Gastrocnemius medialis (tissue), 4 donors: ENCODE measurements at regions not wholly inside any gene's neighbourhood (a gene's known extent, or its start where the extent isn't known, plus 50 kb on each side); places are given as distances from the start of the nearest gene placed in this dataset.

Experiments
- ATAC-seq, 2 donors: fragments of 150-250 bp; one replicate each; pipeline ENCODE4 v1.9.1; 2016
- DNase-seq, 2 donors: peaks; one replicate each; pipeline ENCODE4 v3.0.0-alpha.2; 2019
- H3K27ac ChIP-seq, 4 donors: fragments of 200-600 bp; sonication (generic); 1 replicate in 1 of 4; 2 replicates in 3 of 4; pipeline ENCODE4 v1.5.1; 2016 to 2018; ENCODE audit warnings: mild to moderate bottlenecking in 2 of 4, moderate library complexity in 1 of 4
- H3K27me3 ChIP-seq, 3 donors: fragments of 200-600 bp; sonication (generic) in 2 of 3; 1 replicate in 1 of 3; 2 replicates in 2 of 3; pipeline versions ENCODE4 v1.5.1 to v1.6.0; 2016 to 2019; ENCODE audit warnings: mild to moderate bottlenecking in 1 of 3, moderate library complexity in 1 of 3
- H3K36me3 ChIP-seq, 2 donors: fragments of 200-600 bp; sonication (generic) in 1 of 2; one replicate each; pipeline ENCODE4 v1.5.1; 2017 to 2018
- H3K4me1 ChIP-seq, 2 donors: fragments of 200-600 bp; sonication (generic) in 1 of 2; one replicate each; pipeline ENCODE4 v1.5.1; 2016 to 2017; ENCODE audit warnings: mild to moderate bottlenecking in 2 of 2
- H3K4me3 ChIP-seq, 4 donors: fragments of 200-600 bp; sonication (generic) in 3 of 4; 1 replicate in 1 of 4; 2 replicates in 3 of 4; pipeline ENCODE4 v1.5.1; 2016 to 2019; ENCODE audit warnings: mild to moderate bottlenecking in 2 of 4
- H3K9me3 ChIP-seq, 3 donors: fragments of 200-600 bp; sonication (generic) in 2 of 3; 1 replicate in 1 of 3; 2 replicates in 2 of 3; pipeline ENCODE4 v1.5.1; 2016 to 2019
- POLR2A ChIP-seq, 2 donors: fragments of 450-650 bp; IDR thresholded peaks; one replicate each; pipeline ENCODE4 v1.6.1; 2017; ENCODE audit warnings: antibody characterized with exemption in 2 of 2, mild to moderate bottlenecking in 2 of 2, moderate library complexity in 2 of 2
- in situ Hi-C, 4 donors: fragments of 200-750 bp; cut with MboI; loops; one replicate each; pipeline versions ENCODE4 v1.15.0 to v1.8.0; 2017; ENCODE audit warnings: low sequenced_read_pairs in 4 of 4
- intact Hi-C: fragments of 100-400 bp; cut with DNase I; formaldehyde crosslinking; loops from one replicate; pipeline ENCODE4 v1.15.1; 2023; ENCODE audit warnings: low total_unique reads
- TF ChIP-seq, protein P1 (sequence below), 5 experiments: fragments of 450-650 bp in 3 of 5; fragments of 200-600 bp in 2 of 5; sonication (generic) in 2 of 5; IDR thresholded peaks in 4 of 5; conservative IDR thresholded peaks in 1 of 5; 1 replicate in 4 of 5; 2 replicates in 1 of 5; pipeline ENCODE4 v1.5.1; 2016 to 2019; ENCODE audit warnings: antibody characterized with exemption in 5 of 5, mild to moderate bottlenecking in 3 of 5, moderate library complexity in 3 of 5

DNA sequence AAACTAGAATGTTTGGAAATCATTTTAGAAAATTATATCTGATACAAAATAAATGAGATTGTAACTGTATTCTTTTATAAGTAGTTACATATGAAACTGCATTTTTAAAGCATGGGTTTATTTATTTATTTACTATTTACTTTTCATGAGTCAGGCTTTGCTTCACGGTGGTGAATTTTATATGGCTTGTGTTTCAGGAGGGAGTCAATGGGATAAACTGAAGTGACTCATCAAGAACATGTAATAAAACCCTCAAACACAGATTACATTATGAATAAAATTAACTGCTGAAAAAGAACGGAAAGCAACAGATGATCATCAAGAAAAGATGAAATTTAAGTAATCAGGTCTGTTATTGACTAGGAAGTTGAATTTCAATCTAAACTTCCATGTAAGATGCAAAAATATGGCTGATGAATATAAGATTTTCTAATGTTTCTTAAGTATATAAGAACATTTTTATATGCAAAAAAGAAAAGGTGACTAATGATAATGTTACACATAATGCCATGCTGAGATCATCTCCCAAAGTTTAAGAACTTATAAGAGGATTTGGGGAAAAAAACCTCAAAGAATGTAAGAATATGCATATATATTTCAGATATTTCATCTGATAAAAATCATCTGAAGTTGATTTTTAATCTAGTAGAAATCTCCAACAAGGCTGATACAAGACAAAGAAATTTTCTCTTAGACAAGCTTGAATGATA lies 383.6 kb downstream of the SLITRK1 start:
- ATAC-seq (no peak), DNase-seq (no peak)
- no peak overlapping the region for H3K4me3 ChIP-seq
- no peaks in the 10 kb centered on the region for H3K36me3 ChIP-seq
- H3K27me3 ChIP-seq, result no peaks in the 10 kb centered on the region
- intact Hi-C loops (no loop called here), in situ Hi-C loops (no loop called here)
- H3K27ac ChIP-seq, result no peak overlapping the region
- H3K9me3 ChIP-seq, result no peaks in the 10 kb centered on the region
- no peaks in the 10 kb centered on the region for H3K4me1 ChIP-seq
- TF ChIP-seq POLR2A (IDR thresholded peaks at IDR 0.05), result no peak
- TF ChIP-seq, protein P1, sequence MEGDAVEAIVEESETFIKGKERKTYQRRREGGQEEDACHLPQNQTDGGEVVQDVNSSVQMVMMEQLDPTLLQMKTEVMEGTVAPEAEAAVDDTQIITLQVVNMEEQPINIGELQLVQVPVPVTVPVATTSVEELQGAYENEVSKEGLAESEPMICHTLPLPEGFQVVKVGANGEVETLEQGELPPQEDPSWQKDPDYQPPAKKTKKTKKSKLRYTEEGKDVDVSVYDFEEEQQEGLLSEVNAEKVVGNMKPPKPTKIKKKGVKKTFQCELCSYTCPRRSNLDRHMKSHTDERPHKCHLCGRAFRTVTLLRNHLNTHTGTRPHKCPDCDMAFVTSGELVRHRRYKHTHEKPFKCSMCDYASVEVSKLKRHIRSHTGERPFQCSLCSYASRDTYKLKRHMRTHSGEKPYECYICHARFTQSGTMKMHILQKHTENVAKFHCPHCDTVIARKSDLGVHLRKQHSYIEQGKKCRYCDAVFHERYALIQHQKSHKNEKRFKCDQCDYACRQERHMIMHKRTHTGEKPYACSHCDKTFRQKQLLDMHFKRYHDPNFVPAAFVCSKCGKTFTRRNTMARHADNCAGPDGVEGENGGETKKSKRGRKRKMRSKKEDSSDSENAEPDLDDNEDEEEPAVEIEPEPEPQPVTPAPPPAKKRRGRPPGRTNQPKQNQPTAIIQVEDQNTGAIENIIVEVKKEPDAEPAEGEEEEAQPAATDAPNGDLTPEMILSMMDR (IDR thresholded peaks at IDR 0.05 in 4 of 5, conservative IDR thresholded peaks at IDR 0.05 in 1 of 5), result no peak

DNA sequence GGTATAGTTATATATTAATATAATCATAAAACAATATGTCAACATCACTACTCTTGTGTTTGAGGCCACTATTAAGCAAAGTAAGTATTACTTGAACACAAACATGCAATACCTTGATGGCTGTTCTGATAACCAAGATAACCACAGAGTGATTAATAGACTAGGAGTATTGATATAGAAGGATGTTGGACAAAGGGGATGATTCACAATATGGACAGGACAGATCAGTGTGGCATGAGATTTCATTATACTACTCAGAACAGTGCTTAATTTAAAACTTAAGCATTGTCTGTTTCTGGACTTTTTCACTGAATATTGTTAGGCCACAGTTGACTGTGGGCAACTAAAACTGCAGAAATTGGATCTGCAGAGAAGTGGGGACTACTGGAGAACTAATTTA lies 384.2 kb downstream of the SLITRK1 start:
- in situ Hi-C loops, result no loop called here
- TF ChIP-seq, protein P1 (IDR thresholded peaks at IDR 0.05 in 4 of 5, conservative IDR thresholded peaks at IDR 0.05 in 1 of 5), result no peak
- no peak for TF ChIP-seq POLR2A (IDR thresholded peaks at IDR 0.05)

DNA sequence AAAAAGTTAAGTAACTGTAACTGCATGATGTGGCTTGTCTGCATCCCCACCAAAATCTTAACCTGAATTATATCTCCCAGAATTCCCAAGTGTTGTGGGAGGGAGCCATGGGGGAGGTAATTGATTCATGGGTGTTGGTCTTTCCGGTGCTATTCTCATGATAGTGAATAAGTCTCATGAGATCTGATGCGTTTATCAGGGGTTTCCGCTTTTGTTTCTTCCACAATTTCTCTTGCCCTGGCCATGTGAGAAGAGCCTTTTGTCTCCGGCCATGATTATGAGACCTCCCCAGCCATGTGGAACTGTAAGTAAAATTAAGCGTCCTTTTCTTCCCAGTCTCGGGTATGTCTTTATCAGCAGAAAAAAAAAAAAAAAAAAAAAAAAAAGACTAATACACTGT lies 385.8 kb downstream of the SLITRK1 start:
- no peak for TF ChIP-seq POLR2A (IDR thresholded peaks at IDR 0.05)
- TF ChIP-seq, protein P1 (IDR thresholded peaks at IDR 0.05 in 4 of 5, conservative IDR thresholded peaks at IDR 0.05 in 1 of 5), result no peak
- no peak overlapping the region for H3K4me3 ChIP-seq
- ATAC-seq (no peak), DNase-seq (no peak)
- no peaks in the 10 kb centered on the region for H3K36me3 ChIP-seq
- H3K27ac ChIP-seq, result no peak overlapping the region
- in situ Hi-C loops, result no loop called here
- H3K4me1 ChIP-seq, result no peaks in the 10 kb centered on the region
- intact Hi-C loops, result no loop called here
- no peaks in the 10 kb centered on the region for H3K27me3 ChIP-seq
- H3K9me3 ChIP-seq, result no peaks in the 10 kb centered on the region

More for the DNA sequence above, 384.2 kb downstream of the SLITRK1 start:
- Histone ChIP-seq H3K27me3 (no peaks in the 10 kb centered on the region), H3K4me1 (no peaks in the 10 kb centered on the region), H3K27ac (no peak overlapping the region), H3K36me3 (no peaks in the 10 kb centered on the region), H3K4me3 (no peak overlapping the region), H3K9me3 (no peaks in the 10 kb centered on the region)
- intact Hi-C loops, result no loop called here
- DNase-seq (no peak), ATAC-seq (no peak)

DNA sequence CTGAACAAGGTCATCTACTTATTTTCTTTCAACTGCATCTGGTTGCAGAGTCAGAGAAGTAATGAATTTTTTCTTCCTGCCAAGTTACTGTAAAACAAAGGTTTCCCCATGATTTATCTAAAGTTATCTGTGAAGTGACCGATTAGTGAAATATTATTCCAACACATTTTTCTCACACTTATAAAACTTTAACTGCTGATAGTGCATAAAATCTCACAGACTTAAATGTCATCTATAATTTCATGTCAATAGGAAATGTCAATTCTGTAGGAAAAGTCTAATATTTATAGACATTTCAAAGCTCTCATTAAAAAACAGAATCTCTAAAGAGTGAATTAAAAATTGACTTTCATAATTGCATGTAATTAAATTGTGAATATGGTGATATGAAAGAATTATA lies 397.2 kb downstream of the SLITRK1 start:
- no peaks in the 10 kb centered on the region for H3K36me3 ChIP-seq
- intact Hi-C loops, result no loop called here
- no peaks in the 10 kb centered on the region for H3K27me3 ChIP-seq
- in situ Hi-C loops, result no loop called here
- H3K27ac ChIP-seq, result no peak overlapping the region
- ATAC-seq (no peak), DNase-seq (no peak)
- H3K4me3 ChIP-seq, result no peak overlapping the region
- H3K9me3 ChIP-seq, result no peaks in the 10 kb centered on the region
- TF ChIP-seq, protein P1 (IDR thresholded peaks at IDR 0.05 in 4 of 5, conservative IDR thresholded peaks at IDR 0.05 in 1 of 5), result no peak
- TF ChIP-seq POLR2A (IDR thresholded peaks at IDR 0.05), result no peak
- H3K4me1 ChIP-seq, result no peaks in the 10 kb centered on the region

DNA sequence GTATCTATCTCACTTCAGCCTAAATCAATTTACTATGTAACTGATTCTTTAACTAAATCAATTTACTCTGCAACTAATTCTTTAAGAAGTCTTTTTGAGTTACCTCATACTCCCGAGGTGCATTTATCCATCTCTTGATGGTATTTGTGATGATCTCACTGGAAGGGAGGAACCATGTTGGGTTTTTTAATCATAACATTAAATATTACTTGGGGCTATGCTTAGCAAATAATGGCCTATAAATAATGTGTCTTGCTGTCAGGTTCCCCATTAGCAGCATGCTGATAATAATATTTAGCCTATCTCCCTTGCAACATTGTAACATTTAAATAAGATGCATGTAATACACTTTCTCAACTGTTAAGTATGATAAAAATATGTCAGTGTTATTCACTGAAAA lies 411.3 kb downstream of the SLITRK1 start:
- Histone ChIP-seq H3K27me3 (no peaks in the 10 kb centered on the region), H3K27ac (no peak overlapping the region), H3K4me1 (no peaks in the 10 kb centered on the region), H3K4me3 (no peak overlapping the region), H3K9me3 (no peaks in the 10 kb centered on the region), H3K36me3 (no peaks in the 10 kb centered on the region)
- TF ChIP-seq POLR2A (IDR thresholded peaks at IDR 0.05), result no peak
- TF ChIP-seq, protein P1 (IDR thresholded peaks at IDR 0.05 in 4 of 5, conservative IDR thresholded peaks at IDR 0.05 in 1 of 5), result no peak
- no peak for ATAC-seq
- intact Hi-C loops (no loop called here), in situ Hi-C loops (no loop called here)
- no peak for DNase-seq
